Endothelial cell of umbilical vein (primary cell): ENCODE measurements at regions not wholly inside any gene's neighbourhood (a gene's known extent, or its start where the extent isn't known, plus 50 kb on each side); places are given as distances from the start of the nearest gene placed in this dataset.

Experiments
- BruUV-seq: library from RNA; stranded (reverse); fragments of 400-500 nt; replicated peaks from 2 replicates; lab custom pipeline; 2021; lab: Mats Ljungman, UMichigan
- CTCF ChIA-PET: fragments of 300-600, 350-600 bp; sonication (Branson Sonifier 250); formaldehyde crosslinking; loops from one replicate; lab custom pipeline; 2021; ENCODE audit warnings: antibody characterized with exemption, inconsistent platforms; lab: Charles Lee
- POLR2A ChIA-PET: fragments of 300-600, 350-600 bp; sonication (Branson Sonifier 250); formaldehyde crosslinking; loops from one replicate; lab custom pipeline; 2021; ENCODE audit warnings: antibody characterized with exemption, inconsistent platforms; lab: Charles Lee
- DNase-seq: peaks from one replicate; pipeline ENCODE4 v3.0.0-alpha.2; 2011; ENCODE audit warnings: low read depth, low spot score
- FAIRE-seq: peaks from 2 replicates; lab custom pipeline; 2011; peaks lifted over from hg19 to GRCh38; lab: Jason Lieb, UNC
- H2AFZ ChIP-seq: 2 replicates; pipeline ENCODE4 v1.6.0; 2012; ENCODE audit warnings: low read depth, low read length, control low read depth, inconsistent platforms
- H3K27ac ChIP-seq: 2 replicates; pipeline ENCODE4 v1.5.1; 2011; ENCODE audit warnings: low read depth, mild to moderate bottlenecking, control low read depth, low read length, moderate library complexity; ENCODE audit not compliant: insufficient read depth
- H3K27me3 ChIP-seq, 2 experiments: 2 replicates each; pipeline versions ENCODE4 v1.6.0 to v1.6.1; 2011; ENCODE audit warnings: low read length in 2 of 2, mixed read lengths in 1 of 2; ENCODE audit not compliant: control insufficient read depth in 2 of 2, insufficient read depth in 2 of 2
- H3K36me3 ChIP-seq, 2 experiments: 2 replicates in 1 of 2; 3 replicates in 1 of 2; pipeline ENCODE4 v1.5.1; 2011; ENCODE audit warnings: low read length in 2 of 2, mild to moderate bottlenecking in 1 of 2, moderate library complexity in 1 of 2; ENCODE audit not compliant: control insufficient read depth in 2 of 2, insufficient read depth in 2 of 2; ENCODE audit errors: extremely low read depth in 1 of 2
- H3K4me1 ChIP-seq: 3 replicates; pipeline ENCODE4 v1.5.1; 2011; ENCODE audit warnings: mild to moderate bottlenecking, low read length; ENCODE audit not compliant: control insufficient read depth, insufficient read depth; ENCODE audit errors: extremely low read depth
- H3K4me2 ChIP-seq: 2 replicates; pipeline ENCODE4 v1.6.1; 2011; ENCODE audit warnings: low read length, control low read depth, mixed read lengths; ENCODE audit not compliant: insufficient read depth
- H3K4me3 ChIP-seq, 3 experiments: fragments of 200-600 bp in 1 of 3; sonication (generic), shearing (Covaris generic) in 1 of 3; replicated peaks in 1 of 3; 2 replicates each; pipeline ENCODE4 v1.5.1; 2011 to 2016; ENCODE audit warnings: control low read depth in 3 of 3, low read length in 3 of 3, mild to moderate bottlenecking in 2 of 3, inconsistent platforms in 1 of 3, low read depth in 1 of 3, moderate library complexity in 1 of 3; ENCODE audit not compliant: insufficient read depth in 1 of 3
- H3K79me2 ChIP-seq: 2 replicates; pipeline ENCODE4 v1.6.0; 2012; ENCODE audit warnings: low read length, inconsistent platforms; ENCODE audit not compliant: control insufficient read depth, insufficient read depth
- H3K9ac ChIP-seq: replicated peaks from 2 replicates; pipeline ENCODE3; 2011; ENCODE audit warnings: low read length, control low read depth; ENCODE audit not compliant: insufficient read depth; ENCODE audit errors: extremely low read depth
- H3K9me1 ChIP-seq: replicated peaks from 3 replicates; pipeline ENCODE4 v1.6.0; 2011; ENCODE audit warnings: mild to moderate bottlenecking, low read length; ENCODE audit not compliant: control insufficient read depth, insufficient read depth; ENCODE audit errors: extremely low read depth
- H3K9me3 ChIP-seq: replicated peaks from 2 replicates; pipeline ENCODE4 v1.5.1; 2012; ENCODE audit warnings: low read length, inconsistent platforms; ENCODE audit not compliant: control insufficient read depth, insufficient read depth
- H4K20me1 ChIP-seq: replicated peaks from 2 replicates; pipeline ENCODE3; 2011; ENCODE audit warnings: mild to moderate bottlenecking, low read length; ENCODE audit not compliant: control insufficient read depth, insufficient read depth; ENCODE audit errors: extremely low read depth
- EZH2 ChIP-seq: IDR thresholded peaks from 2 replicates; pipeline ENCODE4 v1.6.1; 2012; ENCODE audit warnings: borderline replicate concordance, low read depth, mild to moderate bottlenecking, moderate library complexity, low read length, inconsistent platforms; ENCODE audit not compliant: severe bottlenecking
- FOS ChIP-seq: IDR thresholded peaks from 2 replicates; pipeline ENCODE4 v1.6.1; 2011; ENCODE audit warnings: mild to moderate bottlenecking, low read length, moderate library complexity, borderline replicate concordance; ENCODE audit not compliant: insufficient read depth
- GATA2 ChIP-seq: IDR thresholded peaks from 2 replicates; pipeline ENCODE4 v1.7.0; 2011; ENCODE audit warnings: low read depth, mild to moderate bottlenecking, moderate library complexity, mixed read lengths, low read length; ENCODE audit not compliant: insufficient read length, insufficient read depth
- JUN ChIP-seq: IDR thresholded peaks from 2 replicates; pipeline ENCODE4 v1.6.1; 2011; ENCODE audit warnings: borderline replicate concordance, low read depth; ENCODE audit not compliant: insufficient read length, insufficient read depth
- MYC ChIP-seq: IDR thresholded peaks from one replicate; pipeline ENCODE4 v1.6.1; 2011; ENCODE audit warnings: mild to moderate bottlenecking, low read depth, low read length
- POLR2A ChIP-seq: IDR thresholded peaks from 2 replicates; pipeline ENCODE4 v1.6.1; 2012; ENCODE audit warnings: low read depth, mild to moderate bottlenecking, control low read depth, low read length
- POLR2AphosphoS5 ChIP-seq: IDR thresholded peaks from 2 replicates; pipeline ENCODE4 v1.6.1; 2012; ENCODE audit warnings: low read depth, mild to moderate bottlenecking, control low read depth, low read length, moderate library complexity; ENCODE audit not compliant: insufficient read depth
- dilution Hi-C: fragments of 300-500 bp; cut with MboI; formaldehyde crosslinking; loops from one replicate; pipeline ENCODE4 v1.15.0; 2019; ENCODE audit warnings: low sequenced_read_pairs; ENCODE audit not compliant: extremely low pct_ligation_motif_present
- intact Hi-C: fragments of 100-400 bp; cut with micrococcal nuclease; formaldehyde crosslinking; loops from one replicate; pipeline ENCODE4 v1.10.0; 2022
- TF ChIP-seq, protein P1 (sequence below), 2 donors: IDR thresholded peaks; 1 replicate in 1 of 2; 2 replicates in 1 of 2; pipeline ENCODE4 v1.5.1; 2011; ENCODE audit warnings: low read length in 2 of 2, mild to moderate bottlenecking in 2 of 2, moderate library complexity in 2 of 2, control low read depth in 1 of 2, inconsistent platforms in 1 of 2, low read depth in 1 of 2; ENCODE audit not compliant: insufficient read depth in 1 of 2; ENCODE audit errors: extremely low read depth in 1 of 2
- TF ChIP-seq, protein P2 (sequence below): IDR thresholded peaks from 2 replicates; pipeline ENCODE4 v1.6.1; 2011; ENCODE audit not compliant: insufficient read depth, insufficient read length

DNA sequence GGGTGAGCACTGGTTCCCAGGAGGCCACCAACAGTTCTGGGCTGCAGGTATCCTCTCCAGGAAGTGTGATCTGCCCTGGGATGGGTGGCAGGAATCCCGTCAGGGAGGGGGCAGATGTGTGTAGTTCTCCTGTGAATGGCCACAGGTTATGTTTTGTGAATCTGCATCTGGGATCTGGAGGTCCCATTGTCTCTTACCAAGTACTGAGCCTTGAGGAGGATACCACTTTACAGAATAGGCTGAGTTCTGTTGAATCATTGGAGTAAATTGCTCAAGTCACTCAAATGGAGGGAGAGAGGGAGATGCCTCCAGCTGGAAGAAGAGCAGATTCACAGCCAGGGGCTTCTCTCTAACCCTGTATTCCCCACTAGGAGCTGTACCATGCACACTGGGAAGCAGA lies 168.2 kb downstream of the ANKRD30B start:
- dilution Hi-C loops (no loop called here), intact Hi-C loops (no loop called here)
- Histone ChIP-seq H3K27ac (no peak overlapping the region), H3K9me1 (no peaks in the 10 kb centered on the region), H3K4me2 (no peak overlapping the region), H3K27me3 (no peaks in the 10 kb centered on the region), H3K9me3 (no peaks in the 10 kb centered on the region), H3K79me2 (no peaks in the 10 kb centered on the region), H4K20me1 (no peaks in the 10 kb centered on the region), H3K9ac (no peak overlapping the region), H3K4me1 (no peaks in the 10 kb centered on the region), H3K4me3 (no peak overlapping the region), H3K36me3 (no peaks in the 10 kb centered on the region), H2AFZ (no peak overlapping the region)
- FAIRE-seq = no peak
- no TSS peak for BruUV-seq
- ChIA-PET POLR2A (no interaction called here), CTCF (no interaction called here)
- TF ChIP-seq POLR2A = no peak
- no peak for TF ChIP-seq POLR2AphosphoS5
- no peak for TF ChIP-seq EZH2
- no peak for TF ChIP-seq GATA2
- no peak for TF ChIP-seq FOS
- TF ChIP-seq, protein P1, sequence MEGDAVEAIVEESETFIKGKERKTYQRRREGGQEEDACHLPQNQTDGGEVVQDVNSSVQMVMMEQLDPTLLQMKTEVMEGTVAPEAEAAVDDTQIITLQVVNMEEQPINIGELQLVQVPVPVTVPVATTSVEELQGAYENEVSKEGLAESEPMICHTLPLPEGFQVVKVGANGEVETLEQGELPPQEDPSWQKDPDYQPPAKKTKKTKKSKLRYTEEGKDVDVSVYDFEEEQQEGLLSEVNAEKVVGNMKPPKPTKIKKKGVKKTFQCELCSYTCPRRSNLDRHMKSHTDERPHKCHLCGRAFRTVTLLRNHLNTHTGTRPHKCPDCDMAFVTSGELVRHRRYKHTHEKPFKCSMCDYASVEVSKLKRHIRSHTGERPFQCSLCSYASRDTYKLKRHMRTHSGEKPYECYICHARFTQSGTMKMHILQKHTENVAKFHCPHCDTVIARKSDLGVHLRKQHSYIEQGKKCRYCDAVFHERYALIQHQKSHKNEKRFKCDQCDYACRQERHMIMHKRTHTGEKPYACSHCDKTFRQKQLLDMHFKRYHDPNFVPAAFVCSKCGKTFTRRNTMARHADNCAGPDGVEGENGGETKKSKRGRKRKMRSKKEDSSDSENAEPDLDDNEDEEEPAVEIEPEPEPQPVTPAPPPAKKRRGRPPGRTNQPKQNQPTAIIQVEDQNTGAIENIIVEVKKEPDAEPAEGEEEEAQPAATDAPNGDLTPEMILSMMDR (IDR thresholded peaks at IDR 0.05; ENCODE audit: extremely low read depth in 1 of 2, insufficient read depth in 1 of 2, low read depth in 1 of 2, low read length in 2 of 2) = no peak
- no peak for TF ChIP-seq MYC
- TF ChIP-seq JUN = no peak
- TF ChIP-seq, protein P2, sequence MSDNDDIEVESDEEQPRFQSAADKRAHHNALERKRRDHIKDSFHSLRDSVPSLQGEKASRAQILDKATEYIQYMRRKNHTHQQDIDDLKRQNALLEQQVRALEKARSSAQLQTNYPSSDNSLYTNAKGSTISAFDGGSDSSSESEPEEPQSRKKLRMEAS = no peak
- no peak for DNase-seq
